GM06990 (cell line): ENCODE measurements at regions not wholly inside any gene's neighbourhood (a gene's known extent, or its start where the extent isn't known, plus 50 kb on each side); places are given as distances from the start of the nearest gene placed in this dataset.

Experiments used
- DNase-seq: peaks from one replicate; pipeline ENCODE4 v3.0.0-alpha.2; 2011; ENCODE audit not compliant: insufficient read length; ENCODE audit errors: extremely low read depth
- H3K27me3 ChIP-seq: replicated peaks from 2 replicates; pipeline ENCODE4 v1.6.0; 2011; ENCODE audit warnings: low read length; ENCODE audit not compliant: control insufficient read depth, insufficient read depth
- H3K36me3 ChIP-seq: 2 replicates; pipeline ENCODE4 v1.5.1; 2011; ENCODE audit warnings: low read length; ENCODE audit not compliant: control insufficient read depth, insufficient read depth
- H3K4me3 ChIP-seq: replicated peaks from 2 replicates; pipeline ENCODE4 v1.5.1; 2011; ENCODE audit warnings: low read depth, mild to moderate bottlenecking, control low read depth, low read length
- CTCF ChIP-seq: IDR thresholded peaks from 2 replicates; pipeline ENCODE4 v1.5.1; 2011; ENCODE audit warnings: low read length, control low read depth, mild to moderate bottlenecking, inconsistent platforms; ENCODE audit not compliant: insufficient read depth, poor library complexity, severe bottlenecking

GRCh38 chr2:45283764-45284620 is 274.7 kb upstream of the SIX2 start:
- Histone ChIP-seq H3K27me3 (no peaks in the 10 kb centered on the region; the same call in 1 of the 2 replicates), H3K4me3 (no peak overlapping the region), H3K36me3 (no peaks in the 10 kb centered on the region)
- DNase-seq, result no peak
- TF ChIP-seq CTCF, result no peak

- no peak for DNase-seq
- Histone ChIP-seq H3K36me3 (no peaks in the 10 kb centered on the region), H3K27me3 (no peaks in the 10 kb centered on the region; the same call in 1 of the 2 replicates), H3K4me3 (no peak overlapping the region)
- TF ChIP-seq CTCF, result no peak
These were observed 273.4 kb upstream of the SIX2 start for GRCh38 chr2:45282646-45283045.

- no peak for TF ChIP-seq CTCF
- no peak overlapping the region for H3K4me3 ChIP-seq
- H3K27me3 ChIP-seq, result no peaks in the 10 kb centered on the region; the same call in 1 of the 2 replicates
- no peak for DNase-seq
- H3K36me3 ChIP-seq, result no peaks in the 10 kb centered on the region
These were observed 272.1 kb upstream of the SIX2 start for GRCh38 chr2:45281311-45281710.

- no peak for DNase-seq
- H3K27me3 ChIP-seq, result no peaks in the 10 kb centered on the region; the same call in 1 of the 2 replicates
- no peak for TF ChIP-seq CTCF
- H3K4me3 ChIP-seq, result no peak overlapping the region
- no peaks in the 10 kb centered on the region for H3K36me3 ChIP-seq
These were observed 271.5 kb upstream of the SIX2 start for GRCh38 chr2:45280794-45281193.

- DNase-seq, result no peak
- no peaks in the 10 kb centered on the region for H3K36me3 ChIP-seq
These were observed 270.1 kb upstream of the SIX2 start for GRCh38 chr2:45279356-45279755.

More at GRCh38 chr2:45279356-45279755, 270.1 kb upstream of the SIX2 start:
- Histone ChIP-seq H3K27me3 (no peaks in the 10 kb centered on the region; the same call in 1 of the 2 replicates), H3K4me3 (no peak overlapping the region)
- no peak for TF ChIP-seq CTCF
